HFFc6 (cell line): ENCODE measurements at regions not wholly inside any gene's neighbourhood (a gene's known extent, or its start where the extent isn't known, plus 50 kb on each side); places are given as distances from the start of the nearest gene placed in this dataset.
"Not testable (repeated sequence)": the region's sequence is repeated elsewhere in the genome, so short reads cannot be mapped to it uniquely, and the experiment has no call there.

Experiments used
- DNase-seq: peaks from one replicate; pipeline ENCODE4 v3.0.0-alpha.2; 2018
- H3K27ac Mint-ChIP-seq: 2 replicates; pipeline ENCODE4 v1.8.0; 2020; ENCODE audit warnings: mild to moderate bottlenecking, mixed read lengths
- H3K27me3 Mint-ChIP-seq: 2 replicates; pipeline ENCODE4 v1.8.0; 2021; ENCODE audit warnings: mild to moderate bottlenecking, moderate library complexity, mixed read lengths; ENCODE audit not compliant: insufficient read depth
- H3K36me3 Mint-ChIP-seq: 2 replicates; pipeline ENCODE4 v1.8.0; 2021; ENCODE audit warnings: low read depth, mixed read lengths
- H3K4me1 Mint-ChIP-seq: 2 replicates; pipeline ENCODE4 v1.8.0; 2020; ENCODE audit warnings: low read depth, mixed read lengths
- H3K4me3 Mint-ChIP-seq: 2 replicates; pipeline ENCODE4 v1.8.0; 2020; ENCODE audit warnings: mild to moderate bottlenecking, moderate library complexity, mixed read lengths
- H3K9me3 Mint-ChIP-seq: 2 replicates; pipeline ENCODE4 v1.8.0; 2020; ENCODE audit warnings: mild to moderate bottlenecking, mixed read lengths
- CTCF ChIP-seq: fragments of 200-600 bp; sonication (generic); IDR thresholded peaks from 2 replicates; pipeline ENCODE4 v1.5.0; 2021; ENCODE audit warnings: antibody characterized with exemption, mild to moderate bottlenecking

DNA sequence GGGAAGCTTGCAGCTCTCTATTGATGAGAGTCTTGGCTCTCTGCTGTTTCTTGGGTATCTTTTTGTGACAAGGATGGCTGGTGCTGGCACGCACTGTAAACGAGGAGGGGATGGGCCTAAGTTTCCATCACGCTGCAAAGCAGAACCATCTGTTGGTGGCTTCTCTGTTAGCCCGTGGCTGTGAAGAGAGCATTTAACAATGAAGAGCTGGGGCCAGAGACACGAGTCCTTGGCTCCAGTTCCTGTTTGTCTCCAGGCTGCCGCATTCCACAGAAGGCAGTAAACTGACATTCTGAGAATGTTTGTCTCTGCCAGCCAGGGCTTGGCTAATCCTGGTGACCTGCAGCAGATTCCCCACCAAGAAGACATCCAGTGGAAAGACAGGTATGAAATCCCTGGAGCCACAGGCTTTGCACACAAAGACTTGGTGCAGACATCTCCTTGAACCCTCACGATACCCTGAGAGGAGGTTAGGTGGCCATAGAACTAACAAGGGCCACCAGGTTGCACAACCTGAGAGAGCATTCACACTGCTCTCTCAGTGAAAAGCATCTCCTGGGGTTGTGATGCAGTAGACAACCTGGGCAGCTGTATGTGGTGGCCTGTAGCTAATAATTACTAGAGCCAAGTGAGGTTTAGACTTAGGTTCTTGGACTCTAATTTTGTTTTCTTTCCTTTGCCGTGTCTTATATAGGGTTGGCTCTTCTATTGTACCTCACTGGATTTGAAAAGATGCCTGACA is 130.9 kb downstream of the ASB7 start:
- Mint-ChIP-seq H3K27me3 (peaks cover 1% of the 10 kb centered on the region), H3K9me3 (peaks cover 4% of the 10 kb centered on the region; the same call in 1 of the 2 replicates), H3K4me3 (peak overlapping the region; percentile 50), H3K4me1 (peaks cover 46% of the 10 kb centered on the region), H3K36me3 (0 out of 2 replicates have a peak, but pooled peaks cover 5% of the 10 kb centered on the region), H3K27ac (peak overlapping the region; percentile 91)
- peak; percentile 86 for DNase-seq
- no peak for TF ChIP-seq CTCF

- Mint-ChIP-seq H3K4me3 (peak overlapping the region; percentile 50), H3K27ac (peak overlapping the region; percentile 91), H3K4me1 (peaks cover 46% of the 10 kb centered on the region)
- not testable (repeated sequence) for H3K36me3 Mint-ChIP-seq, H3K27me3 Mint-ChIP-seq, H3K9me3 Mint-ChIP-seq
- DNase-seq, result peak; percentile 61
These were observed 131.4 kb downstream of the ASB7 start for GRCh38 chr15:100733843-100734185.

DNA sequence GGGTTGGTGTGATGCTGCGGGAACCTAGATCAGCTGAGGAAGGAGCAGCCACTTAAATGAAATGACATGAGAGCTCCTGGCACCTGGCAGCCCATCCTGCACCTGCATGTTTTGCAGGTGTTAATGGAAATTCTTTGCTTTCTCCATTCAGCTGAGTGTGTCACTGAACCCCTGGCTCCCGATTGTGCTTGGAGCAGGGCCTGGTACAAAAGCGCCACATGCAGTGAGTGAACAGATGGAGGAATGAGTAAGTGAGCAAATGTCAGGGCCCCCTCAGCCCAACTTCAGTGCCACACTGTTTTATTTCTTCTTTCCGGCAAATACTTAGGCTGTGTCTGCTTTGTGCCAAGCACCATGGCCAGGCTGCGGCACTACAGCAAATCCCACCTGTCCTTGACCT is 132.2 kb downstream of the ASB7 start:
- H3K4me1 Mint-ChIP-seq, result peaks cover 46% of the 10 kb centered on the region
- no peak overlapping the region for H3K4me3 Mint-ChIP-seq
- H3K36me3 Mint-ChIP-seq, result 0 out of 2 replicates have a peak, but pooled peaks cover 5% of the 10 kb centered on the region
- no peak for DNase-seq
- peaks cover 1% of the 10 kb centered on the region; the same call in 1 of the 2 replicates for H3K27me3 Mint-ChIP-seq
- H3K9me3 Mint-ChIP-seq, result peaks cover 4% of the 10 kb centered on the region; the same call in 1 of the 2 replicates
- TF ChIP-seq CTCF, result no peak
- no peak overlapping the region for H3K27ac Mint-ChIP-seq

GRCh38 chr15:100735129-100736053 is 133.0 kb downstream of the ASB7 start:
- Mint-ChIP-seq H3K36me3 (0 out of 2 replicates have a peak, but pooled peaks cover 5% of the 10 kb centered on the region), H3K9me3 (peaks cover 4% of the 10 kb centered on the region; the same call in 1 of the 2 replicates), H3K27me3 (peaks cover 1% of the 10 kb centered on the region; the same call in 1 of the 2 replicates), H3K4me1 (peaks cover 46% of the 10 kb centered on the region), H3K27ac (no peak overlapping the region), H3K4me3 (no peak overlapping the region)
- DNase-seq, result no peak
- no peak for TF ChIP-seq CTCF

GRCh38 chr15:100737214-100737613 is 134.8 kb downstream of the ASB7 start:
- H3K27me3 Mint-ChIP-seq, result peaks cover 1% of the 10 kb centered on the region; the same call in 1 of the 2 replicates
- no peak for TF ChIP-seq CTCF
- H3K4me1 Mint-ChIP-seq, result peaks cover 29% of the 10 kb centered on the region
- H3K36me3 Mint-ChIP-seq, result 0 out of 2 replicates have a peak, but pooled peaks cover 5% of the 10 kb centered on the region
- DNase-seq, result no peak
- peaks cover 4% of the 10 kb centered on the region; the same call in 1 of the 2 replicates for H3K9me3 Mint-ChIP-seq
- H3K4me3 Mint-ChIP-seq, result no peak overlapping the region
- no peak overlapping the region for H3K27ac Mint-ChIP-seq
